Neutrophil (primary cell): ENCODE measurements at regions not wholly inside any gene's neighbourhood (a gene's known extent, or its start where the extent isn't known, plus 50 kb on each side); places are given as distances from the start of the nearest gene placed in this dataset.

ENCODE experiments used
- H3K27ac ChIP-seq: fragments of 200-600 bp; sonication (generic); 2 replicates; pipeline ENCODE4 v1.5.1; 2016; ENCODE audit warnings: mild to moderate bottlenecking, moderate library complexity
- H3K27me3 ChIP-seq: fragments of 200-600 bp; sonication (generic); 2 replicates; pipeline ENCODE4 v1.6.0; 2016; ENCODE audit warnings: mild to moderate bottlenecking
- H3K36me3 ChIP-seq: fragments of 200-600 bp; sonication (generic); 2 replicates; pipeline ENCODE4 v1.5.1; 2017
- H3K4me1 ChIP-seq, 2 experiments: fragments of 200-600 bp in 1 of 2; sonication (generic) in 1 of 2; 1 replicate in 1 of 2; 2 replicates in 1 of 2; pipeline versions ENCODE4 v1.5.1 to v1.6.1; 2013 to 2016; ENCODE audit warnings: low read depth in 1 of 2, low read length in 1 of 2, mild to moderate bottlenecking in 1 of 2, moderate library complexity in 1 of 2; ENCODE audit not compliant: control insufficient read depth in 1 of 2, insufficient read depth in 1 of 2
- H3K4me3 ChIP-seq, 2 experiments: fragments of 200-600 bp in 1 of 2; sonication (generic) in 1 of 2; 1 replicate in 1 of 2; 2 replicates in 1 of 2; pipeline ENCODE4 v1.5.1; 2013 to 2016; ENCODE audit warnings: low read depth in 1 of 2, low read length in 1 of 2, mild to moderate bottlenecking in 1 of 2, moderate library complexity in 1 of 2
- H3K9me3 ChIP-seq: fragments of 200-600 bp; sonication (generic); 2 replicates; pipeline ENCODE4 v1.5.1; 2016
- CTCF ChIP-seq: fragments of 200-600 bp; sonication (generic); IDR thresholded peaks from 2 replicates; pipeline ENCODE4 v1.5.1; 2016; ENCODE audit warnings: antibody characterized with exemption

- Histone ChIP-seq H3K27ac (no peak overlapping the region), H3K27me3 (no peaks in the 10 kb centered on the region), H3K9me3 (peaks cover 11% of the 10 kb centered on the region), H3K36me3 (no peaks in the 10 kb centered on the region), H3K4me3 (no peak overlapping the region), H3K4me1 (no peaks in the 10 kb centered on the region)
- no peak for TF ChIP-seq CTCF
These were observed 122.2 kb upstream of the LYZL1 start for GRCh38 chr10:29166713-29167112.

DNA sequence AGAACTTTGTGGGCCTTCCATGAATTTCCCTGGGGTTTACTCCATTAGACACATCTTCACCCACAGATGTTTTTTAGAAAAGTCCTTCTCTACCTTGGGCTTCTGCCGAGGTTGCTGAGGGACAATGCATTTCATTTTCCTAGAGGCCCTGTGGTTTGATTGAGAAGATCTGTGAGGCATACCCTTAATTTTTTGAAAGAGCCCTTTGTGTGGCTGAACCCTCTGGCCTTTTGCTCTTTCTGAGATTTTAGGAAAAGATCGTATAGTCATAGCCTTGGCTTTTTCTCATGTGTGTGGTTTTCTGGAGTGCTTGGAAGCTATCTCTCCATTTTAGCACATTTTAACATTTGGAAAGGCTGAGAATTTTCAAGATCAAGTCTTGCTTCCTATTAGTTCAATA lies 119.8 kb upstream of the LYZL1 start:
- H3K27ac ChIP-seq, result no peak overlapping the region
- H3K4me3 ChIP-seq, result no peak overlapping the region
- no peaks in the 10 kb centered on the region for H3K36me3 ChIP-seq
- H3K4me1 ChIP-seq, result no peaks in the 10 kb centered on the region
- no peak for TF ChIP-seq CTCF
- H3K9me3 ChIP-seq, result peaks cover 11% of the 10 kb centered on the region
- peaks cover 1% of the 10 kb centered on the region for H3K27me3 ChIP-seq

DNA sequence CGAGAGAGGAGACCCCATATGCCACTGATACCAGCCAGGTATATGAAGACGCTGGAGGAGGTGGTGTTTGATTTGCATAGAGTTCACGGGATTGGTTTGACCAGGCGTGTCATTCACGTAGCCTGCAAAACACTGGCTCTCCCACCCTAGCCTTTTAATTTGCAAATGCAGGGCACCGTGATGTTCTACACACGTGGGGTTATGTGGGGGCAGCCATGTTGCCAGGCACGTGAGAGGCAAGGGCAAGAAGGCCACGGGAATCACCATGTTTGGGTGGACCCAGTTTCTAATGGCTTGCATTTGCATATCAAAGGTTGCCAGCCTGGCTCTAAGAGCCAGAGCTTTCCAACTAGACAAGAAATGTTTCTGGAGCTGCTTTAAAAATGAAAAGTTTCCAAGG lies 117.2 kb upstream of the LYZL1 start:
- H3K4me1 ChIP-seq, result no peaks in the 10 kb centered on the region
- H3K36me3 ChIP-seq, result no peaks in the 10 kb centered on the region
- no peak for TF ChIP-seq CTCF
- no peak overlapping the region for H3K27ac ChIP-seq
- H3K9me3 ChIP-seq, result peaks cover 6% of the 10 kb centered on the region
- peaks cover 26% of the 10 kb centered on the region for H3K27me3 ChIP-seq
- no peak overlapping the region for H3K4me3 ChIP-seq

GRCh38 chr10:29174389-29174788 lies 114.5 kb upstream of the LYZL1 start:
- H3K4me1 ChIP-seq, result no peaks in the 10 kb centered on the region
- peaks cover 6% of the 10 kb centered on the region for H3K9me3 ChIP-seq
- no peaks in the 10 kb centered on the region for H3K36me3 ChIP-seq
- TF ChIP-seq CTCF, result no peak
- H3K27ac ChIP-seq, result no peak overlapping the region
- H3K4me3 ChIP-seq, result no peak overlapping the region
- peaks cover 53% of the 10 kb centered on the region for H3K27me3 ChIP-seq

DNA sequence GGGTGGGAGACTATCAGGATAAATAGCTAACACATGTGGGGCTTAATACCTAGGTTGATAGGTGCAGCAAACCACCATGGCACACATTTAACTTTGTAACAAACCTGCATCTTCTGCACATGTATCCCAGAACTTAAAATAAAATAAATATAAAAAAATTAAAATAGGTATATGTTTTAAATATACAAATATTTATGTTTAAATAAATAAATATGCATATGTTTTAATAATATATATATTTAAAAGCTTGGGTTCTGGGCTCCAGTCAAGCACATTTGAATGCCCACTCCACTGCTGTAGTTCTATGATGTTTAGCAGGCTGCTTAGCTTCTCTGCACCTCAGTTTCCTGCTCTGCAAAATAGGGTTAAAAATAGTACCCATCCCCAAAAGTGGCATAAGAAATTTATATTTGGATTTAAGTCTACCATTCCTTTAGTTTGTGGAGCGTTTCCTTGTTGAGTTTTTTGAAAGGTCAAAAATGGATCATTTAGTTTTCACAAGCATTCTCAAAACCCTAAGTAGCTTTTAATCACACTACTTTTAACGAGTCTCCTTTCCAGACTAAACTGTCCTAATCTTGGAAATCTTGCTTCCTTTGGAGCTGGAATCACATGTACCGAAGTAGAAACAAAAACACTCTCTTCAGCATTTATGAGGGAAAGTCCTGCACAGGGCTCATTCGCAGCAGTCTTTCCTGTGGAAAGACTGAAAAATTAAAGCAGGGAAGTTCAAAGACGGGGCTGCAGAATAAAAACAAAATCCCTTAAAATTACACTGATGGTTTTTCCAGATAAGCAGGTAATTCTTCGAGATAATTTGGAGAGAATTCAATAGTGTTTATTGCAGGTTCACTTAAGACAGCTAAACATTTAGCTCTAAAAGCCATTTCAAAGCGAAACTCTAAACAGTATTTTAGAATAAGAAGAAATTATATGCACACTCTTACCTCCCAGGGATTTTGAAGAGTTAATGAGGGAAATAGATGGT lies 111.7 kb upstream of the LYZL1 start:
- Histone ChIP-seq H3K9me3 (no peaks in the 10 kb centered on the region), H3K27ac (no peak overlapping the region), H3K4me3 (no peak overlapping the region), H3K27me3 (peaks cover 74% of the 10 kb centered on the region), H3K4me1 (no peaks in the 10 kb centered on the region), H3K36me3 (no peaks in the 10 kb centered on the region)
- TF ChIP-seq CTCF, result no peak
